Cardiac muscle cell (in vitro differentiated cells and primary cell): ENCODE measurements at regions not wholly inside any gene's neighbourhood (a gene's known extent, or its start where the extent isn't known, plus 50 kb on each side); places are given as distances from the start of the nearest gene placed in this dataset.

ENCODE experiments used
- DNase-seq, 2 donors: peaks; one replicate each; pipeline versions ENCODE4 v3.0.0 to v3.0.0-alpha.2; 2010 to 2017; ENCODE audit warnings: low read depth in 1 of 2, low spot score in 1 of 2
- H3K27ac ChIP-seq: fragments of 200-600 bp; sonication (generic); 2 replicates; pipeline ENCODE4 v1.5.1; 2016
- H3K27me3 ChIP-seq: fragments of 200-600 bp; sonication (generic); 2 replicates; pipeline ENCODE4 v1.6.0; 2016; ENCODE audit warnings: control low read depth
- H3K36me3 ChIP-seq: fragments of 200-600 bp; sonication (generic); 2 replicates; pipeline ENCODE4 v1.5.1; 2016; ENCODE audit warnings: control low read depth
- H3K4me1 ChIP-seq: fragments of 200-600 bp; sonication (generic); 2 replicates; pipeline ENCODE4 v1.8.1; 2017; ENCODE audit warnings: low read depth, mild to moderate bottlenecking, mixed run types
- H3K4me3 ChIP-seq: fragments of 200-600 bp; sonication (generic); 2 replicates; pipeline ENCODE4 v1.5.1; 2016; ENCODE audit warnings: mild to moderate bottlenecking
- H3K9me3 ChIP-seq: fragments of 200-600 bp; sonication (generic); 2 replicates; pipeline ENCODE4 v1.5.1; 2017; ENCODE audit warnings: low read depth, mild to moderate bottlenecking, control low read depth
- TF ChIP-seq, protein P1 (sequence below): IDR thresholded peaks from 2 replicates; pipeline ENCODE4 v1.5.1; 2012; ENCODE audit warnings: low read depth, mild to moderate bottlenecking, low read length

DNA sequence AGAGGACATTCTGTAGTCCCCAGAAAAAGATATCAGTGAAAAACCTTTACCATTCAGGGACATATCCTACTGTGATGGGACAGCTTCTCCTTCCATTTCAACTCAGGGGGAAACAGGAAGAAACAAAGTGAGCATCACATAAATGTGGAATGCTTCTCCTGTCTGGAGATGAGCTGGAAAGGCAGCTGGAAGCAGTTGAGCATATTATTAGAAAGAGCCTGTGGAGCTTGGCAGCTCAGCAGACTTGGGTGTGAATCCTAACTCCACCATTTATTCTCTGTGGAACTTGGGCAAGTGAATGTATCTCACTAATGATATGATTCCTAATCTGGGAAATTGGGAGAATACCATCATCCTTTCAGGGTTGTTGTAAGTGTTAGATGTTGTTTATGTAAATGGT, 232.1 kb upstream of the F9 start:
- no peak overlapping the region for H3K27ac ChIP-seq
- no peak overlapping the region for H3K4me3 ChIP-seq
- H3K36me3 ChIP-seq = no peaks in the 10 kb centered on the region

DNA sequence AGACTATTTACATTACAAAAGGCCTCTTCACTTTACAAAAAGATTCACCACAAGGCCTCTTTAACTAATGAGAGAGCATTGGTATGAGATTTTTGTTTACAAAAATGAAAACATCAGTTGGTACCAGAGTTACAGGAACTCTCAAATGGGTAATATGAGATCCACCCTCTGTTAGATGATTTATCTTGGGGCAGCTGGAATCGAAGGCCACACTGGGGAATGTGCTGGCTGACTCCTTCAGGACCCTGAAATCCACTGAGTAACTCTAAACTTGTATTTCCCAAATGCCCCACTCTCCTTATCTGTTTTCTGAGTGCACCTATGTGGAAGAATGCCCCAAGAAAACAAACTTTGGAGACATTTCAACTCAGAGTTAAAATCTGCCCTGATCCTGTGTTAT, 232.9 kb upstream of the F9 start:
- Histone ChIP-seq H3K4me3 (no peak overlapping the region), H3K36me3 (no peaks in the 10 kb centered on the region), H3K27ac (no peak overlapping the region), H3K27me3 (no peaks in the 10 kb centered on the region), H3K9me3 (no peaks in the 10 kb centered on the region), H3K4me1 (no peaks in the 10 kb centered on the region)
- no peak for DNase-seq
- TF ChIP-seq, protein P1, sequence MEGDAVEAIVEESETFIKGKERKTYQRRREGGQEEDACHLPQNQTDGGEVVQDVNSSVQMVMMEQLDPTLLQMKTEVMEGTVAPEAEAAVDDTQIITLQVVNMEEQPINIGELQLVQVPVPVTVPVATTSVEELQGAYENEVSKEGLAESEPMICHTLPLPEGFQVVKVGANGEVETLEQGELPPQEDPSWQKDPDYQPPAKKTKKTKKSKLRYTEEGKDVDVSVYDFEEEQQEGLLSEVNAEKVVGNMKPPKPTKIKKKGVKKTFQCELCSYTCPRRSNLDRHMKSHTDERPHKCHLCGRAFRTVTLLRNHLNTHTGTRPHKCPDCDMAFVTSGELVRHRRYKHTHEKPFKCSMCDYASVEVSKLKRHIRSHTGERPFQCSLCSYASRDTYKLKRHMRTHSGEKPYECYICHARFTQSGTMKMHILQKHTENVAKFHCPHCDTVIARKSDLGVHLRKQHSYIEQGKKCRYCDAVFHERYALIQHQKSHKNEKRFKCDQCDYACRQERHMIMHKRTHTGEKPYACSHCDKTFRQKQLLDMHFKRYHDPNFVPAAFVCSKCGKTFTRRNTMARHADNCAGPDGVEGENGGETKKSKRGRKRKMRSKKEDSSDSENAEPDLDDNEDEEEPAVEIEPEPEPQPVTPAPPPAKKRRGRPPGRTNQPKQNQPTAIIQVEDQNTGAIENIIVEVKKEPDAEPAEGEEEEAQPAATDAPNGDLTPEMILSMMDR = no peak

More for the DNA sequence above, 232.1 kb upstream of the F9 start:
- TF ChIP-seq, protein P1 = no peak
- no peaks in the 10 kb centered on the region for H3K27me3 ChIP-seq
- no peaks in the 10 kb centered on the region for H3K9me3 ChIP-seq
- no peaks in the 10 kb centered on the region for H3K4me1 ChIP-seq
- no peak for DNase-seq

DNA sequence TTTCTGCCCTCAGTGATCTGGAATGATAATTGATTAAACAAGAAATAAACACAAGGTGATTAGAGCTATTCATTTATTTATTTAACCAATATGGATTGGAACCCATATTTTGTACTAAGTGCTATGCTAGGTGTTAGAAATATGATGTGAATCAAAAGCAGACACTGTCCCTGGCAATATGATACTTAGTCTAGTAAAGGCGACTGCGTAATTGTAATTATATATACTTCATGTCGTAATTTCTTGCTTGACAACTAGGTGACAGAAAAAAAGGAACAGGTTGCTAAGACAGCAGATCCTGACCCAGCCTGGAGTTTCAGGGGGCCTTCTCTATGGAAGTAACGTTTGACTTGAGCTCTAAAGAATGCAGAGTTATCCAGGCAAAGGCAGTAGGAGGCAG, 236.5 kb upstream of the F9 start:
- no peaks in the 10 kb centered on the region for H3K27me3 ChIP-seq
- no peak overlapping the region for H3K27ac ChIP-seq
- no peak overlapping the region for H3K4me3 ChIP-seq
- no peak for DNase-seq
- no peaks in the 10 kb centered on the region for H3K9me3 ChIP-seq
- TF ChIP-seq, protein P1 = no peak
- H3K36me3 ChIP-seq = no peaks in the 10 kb centered on the region
- no peaks in the 10 kb centered on the region for H3K4me1 ChIP-seq

DNA sequence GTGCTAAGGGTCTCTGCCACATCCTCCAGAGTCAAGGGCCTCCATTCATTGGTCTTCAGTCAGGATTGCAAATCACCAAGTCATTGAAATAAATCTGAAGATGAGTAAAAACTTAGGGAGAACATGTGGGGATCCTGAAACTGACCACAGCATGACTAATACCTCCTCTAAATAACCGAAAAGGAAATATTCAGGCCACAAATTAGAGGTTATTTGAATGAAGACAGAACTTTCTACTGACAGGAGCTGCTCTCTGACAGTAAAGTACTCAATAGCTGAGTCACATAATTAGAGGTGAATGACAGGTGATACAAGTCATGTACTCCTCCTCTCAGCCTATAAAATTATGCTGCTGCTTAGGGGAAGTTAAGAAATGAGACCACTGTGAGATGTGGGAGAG, 240.2 kb upstream of the F9 start:
- Histone ChIP-seq H3K27me3 (no peaks in the 10 kb centered on the region), H3K9me3 (no peaks in the 10 kb centered on the region), H3K4me3 (no peak overlapping the region), H3K36me3 (no peaks in the 10 kb centered on the region), H3K4me1 (no peaks in the 10 kb centered on the region), H3K27ac (no peak overlapping the region)
- TF ChIP-seq, protein P1 = no peak
- no peak for DNase-seq

DNA sequence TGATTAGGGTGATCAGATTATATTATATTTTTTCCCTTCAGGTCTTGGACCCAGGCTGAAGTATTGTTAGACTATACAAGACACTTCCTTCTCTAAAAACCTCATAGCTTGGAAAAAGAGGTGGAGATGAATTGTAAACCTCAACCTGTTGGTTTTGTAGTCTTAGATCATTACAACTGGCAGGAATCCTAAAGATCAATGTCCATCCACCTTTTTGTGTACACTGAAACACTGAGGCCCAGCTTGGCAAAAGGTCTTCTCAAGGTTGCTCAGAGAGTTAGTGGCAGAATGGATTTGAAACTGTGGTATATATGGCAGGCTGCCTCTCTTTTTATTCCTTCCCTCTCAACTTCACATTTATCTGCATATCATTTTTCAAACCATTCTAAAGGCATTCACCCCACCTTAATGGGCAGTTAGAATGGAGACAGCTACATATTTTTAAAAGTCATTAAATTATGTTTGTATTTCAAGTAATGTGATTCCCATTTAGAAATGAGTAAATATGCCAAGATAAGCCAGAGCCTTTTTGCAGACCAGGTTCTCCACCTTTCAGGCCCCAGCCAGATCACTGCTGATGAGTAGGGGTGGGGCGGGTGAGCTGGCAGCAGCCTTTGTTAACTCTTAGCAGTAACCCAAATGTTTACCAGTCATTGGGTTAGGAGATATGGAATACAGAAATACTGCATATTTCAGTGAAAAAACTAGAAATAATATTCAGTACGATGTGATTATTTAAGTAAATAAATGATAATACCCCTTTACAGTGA, 243.2 kb upstream of the F9 start:
- Histone ChIP-seq H3K9me3 (no peaks in the 10 kb centered on the region), H3K27me3 (no peaks in the 10 kb centered on the region), H3K4me3 (no peak overlapping the region), H3K27ac (no peak overlapping the region), H3K4me1 (no peaks in the 10 kb centered on the region), H3K36me3 (no peaks in the 10 kb centered on the region)
- TF ChIP-seq, protein P1 = no peak
- DNase-seq = no peak
